Fibroblast of lung (primary cell): ENCODE measurements at regions not wholly inside any gene's neighbourhood (a gene's known extent, or its start where the extent isn't known, plus 50 kb on each side); places are given as distances from the start of the nearest gene placed in this dataset.

Source experiments
- DNase-seq, 2 donors: peaks; one replicate each; pipeline versions ENCODE4 v3.0.0 to v3.0.0-alpha.2; 2010; ENCODE audit warnings: low read depth in 2 of 2
- H2AFZ ChIP-seq: 2 replicates; pipeline ENCODE4 v1.5.1; 2012; ENCODE audit warnings: low read length, control low read depth, inconsistent platforms
- H3K27ac ChIP-seq: 2 replicates; pipeline ENCODE4 v1.5.1; 2011; ENCODE audit warnings: low read length, control low read depth; ENCODE audit not compliant: insufficient read depth
- H3K27me3 ChIP-seq: 2 replicates; pipeline ENCODE4 v1.5.1; 2011; ENCODE audit warnings: mild to moderate bottlenecking, low read length; ENCODE audit not compliant: control insufficient read depth, insufficient read depth
- H3K36me3 ChIP-seq: 2 replicates; pipeline ENCODE4 v1.5.1; 2011; ENCODE audit warnings: low read length; ENCODE audit not compliant: control insufficient read depth, insufficient read depth
- H3K4me1 ChIP-seq: 2 replicates; pipeline ENCODE4 v1.5.1; 2011; ENCODE audit warnings: low read length; ENCODE audit not compliant: control insufficient read depth, insufficient read depth; ENCODE audit errors: extremely low read depth
- H3K4me2 ChIP-seq: 2 replicates; pipeline ENCODE4 v1.5.1; 2011; ENCODE audit warnings: low read length, control low read depth; ENCODE audit not compliant: insufficient read depth; ENCODE audit errors: extremely low read depth
- H3K4me3 ChIP-seq, 4 experiments: fragments of 200-600 bp in 1 of 4; sonication (generic) in 1 of 4; replicated peaks in 1 of 4; 2 replicates each; pipeline ENCODE4 v1.5.1; 2011 to 2016; ENCODE audit warnings: low read length in 4 of 4, low read depth in 3 of 4, mild to moderate bottlenecking in 3 of 4, control low read depth in 2 of 4, inconsistent platforms in 1 of 4, mixed read lengths in 1 of 4; ENCODE audit not compliant: insufficient read depth in 1 of 4; ENCODE audit errors: control extremely low read depth in 1 of 4
- H3K79me2 ChIP-seq: 2 replicates; pipeline ENCODE4 v1.5.1; 2012; ENCODE audit warnings: mild to moderate bottlenecking, low read length, inconsistent platforms; ENCODE audit not compliant: control insufficient read depth, insufficient read depth
- H3K9ac ChIP-seq: 2 replicates; pipeline ENCODE4 v1.5.1; 2011; ENCODE audit warnings: mild to moderate bottlenecking, low read length, control low read depth; ENCODE audit not compliant: insufficient read depth
- H3K9me3 ChIP-seq: 2 replicates; pipeline ENCODE4 v1.5.1; 2012; ENCODE audit warnings: low read depth, low read length; ENCODE audit not compliant: control insufficient read depth, insufficient read depth
- H4K20me1 ChIP-seq: 2 replicates; pipeline ENCODE4 v1.5.1; 2011; ENCODE audit warnings: low read length; ENCODE audit not compliant: control insufficient read depth, insufficient read depth; ENCODE audit errors: extremely low read depth
- EZH2 ChIP-seq: IDR thresholded peaks from 2 replicates; pipeline ENCODE4 v1.5.1; 2012; ENCODE audit warnings: low read length, control low read depth, mild to moderate bottlenecking; ENCODE audit errors: missing control alignments
- TF ChIP-seq, protein P1 (sequence below), 2 donors: IDR thresholded peaks in 1 of 2; conservative IDR thresholded peaks in 1 of 2; 1 replicate in 1 of 2; 2 replicates in 1 of 2; pipeline ENCODE4 v1.5.1; 2011 to 2012; ENCODE audit warnings: low read length in 2 of 2, control low read depth in 1 of 2, inconsistent platforms in 1 of 2, low read depth in 1 of 2, mild to moderate bottlenecking in 1 of 2

DNA sequence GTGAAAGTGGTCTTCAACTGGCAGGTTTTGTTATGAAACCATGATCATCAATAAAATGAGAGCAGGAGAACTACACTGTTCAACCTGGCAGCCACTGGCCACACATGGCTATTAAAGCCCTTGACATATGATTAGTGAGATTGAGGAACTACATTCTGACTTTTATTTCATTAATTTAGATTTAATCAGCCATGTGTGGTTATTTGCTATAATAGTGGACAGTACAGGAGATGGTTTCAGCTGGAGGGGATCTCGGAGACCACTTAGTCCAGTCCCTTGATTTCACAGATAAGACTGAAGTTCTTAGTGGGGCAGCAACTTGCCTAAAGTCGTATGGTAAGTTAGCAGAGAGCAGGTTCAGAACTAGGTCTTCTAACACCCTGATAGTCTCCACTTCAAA is 111.7 kb upstream of the BMPER start:
- Histone ChIP-seq H3K4me2 (no peak overlapping the region), H3K9ac (no peak overlapping the region), H2AFZ (no peak overlapping the region), H4K20me1 (no peaks in the 10 kb centered on the region), H3K4me3 (no peak overlapping the region), H3K36me3 (no peaks in the 10 kb centered on the region), H3K79me2 (no peaks in the 10 kb centered on the region), H3K27ac (no peak overlapping the region), H3K4me1 (no peaks in the 10 kb centered on the region), H3K9me3 (no peaks in the 10 kb centered on the region), H3K27me3 (no peaks in the 10 kb centered on the region)
- TF ChIP-seq EZH2 = no peak
- TF ChIP-seq, protein P1, sequence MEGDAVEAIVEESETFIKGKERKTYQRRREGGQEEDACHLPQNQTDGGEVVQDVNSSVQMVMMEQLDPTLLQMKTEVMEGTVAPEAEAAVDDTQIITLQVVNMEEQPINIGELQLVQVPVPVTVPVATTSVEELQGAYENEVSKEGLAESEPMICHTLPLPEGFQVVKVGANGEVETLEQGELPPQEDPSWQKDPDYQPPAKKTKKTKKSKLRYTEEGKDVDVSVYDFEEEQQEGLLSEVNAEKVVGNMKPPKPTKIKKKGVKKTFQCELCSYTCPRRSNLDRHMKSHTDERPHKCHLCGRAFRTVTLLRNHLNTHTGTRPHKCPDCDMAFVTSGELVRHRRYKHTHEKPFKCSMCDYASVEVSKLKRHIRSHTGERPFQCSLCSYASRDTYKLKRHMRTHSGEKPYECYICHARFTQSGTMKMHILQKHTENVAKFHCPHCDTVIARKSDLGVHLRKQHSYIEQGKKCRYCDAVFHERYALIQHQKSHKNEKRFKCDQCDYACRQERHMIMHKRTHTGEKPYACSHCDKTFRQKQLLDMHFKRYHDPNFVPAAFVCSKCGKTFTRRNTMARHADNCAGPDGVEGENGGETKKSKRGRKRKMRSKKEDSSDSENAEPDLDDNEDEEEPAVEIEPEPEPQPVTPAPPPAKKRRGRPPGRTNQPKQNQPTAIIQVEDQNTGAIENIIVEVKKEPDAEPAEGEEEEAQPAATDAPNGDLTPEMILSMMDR (conservative IDR thresholded peaks at IDR 0.05 in 1 of 2, IDR thresholded peaks at IDR 0.05 in 1 of 2; ENCODE audit: low read depth in 1 of 2, low read length in 2 of 2) = no peak
- DNase-seq = no peak

DNA sequence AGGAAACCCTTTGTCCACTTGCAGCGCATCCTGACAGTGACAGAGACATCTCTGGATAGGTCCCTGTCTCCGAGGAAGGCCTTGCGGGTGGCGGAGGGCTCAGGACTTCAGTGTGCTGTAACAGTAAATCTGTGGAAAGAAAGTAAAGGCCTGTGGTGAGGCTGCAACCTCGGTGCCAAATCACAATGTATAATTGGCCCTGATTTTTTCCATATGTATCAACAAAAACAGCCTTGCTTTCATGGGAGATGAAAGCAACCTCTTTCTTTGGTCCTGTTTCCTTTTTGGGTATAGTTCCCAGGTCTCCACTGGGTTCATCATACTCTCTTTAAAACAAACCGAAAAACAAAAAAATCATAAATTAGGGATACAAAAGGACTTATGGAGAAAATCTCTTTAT is 110.9 kb upstream of the BMPER start:
- no peak overlapping the region for H3K27ac ChIP-seq
- TF ChIP-seq EZH2 = no peak
- TF ChIP-seq, protein P1 (conservative IDR thresholded peaks at IDR 0.05 in 1 of 2, IDR thresholded peaks at IDR 0.05 in 1 of 2; ENCODE audit: low read depth in 1 of 2, low read length in 2 of 2) = no peak
- H3K4me1 ChIP-seq = no peaks in the 10 kb centered on the region
- H3K4me2 ChIP-seq = no peak overlapping the region
- DNase-seq = no peak
- no peaks in the 10 kb centered on the region for H3K27me3 ChIP-seq
- H3K79me2 ChIP-seq = no peaks in the 10 kb centered on the region
- no peaks in the 10 kb centered on the region for H3K36me3 ChIP-seq
- no peaks in the 10 kb centered on the region for H4K20me1 ChIP-seq
- H3K9ac ChIP-seq = no peak overlapping the region
- H2AFZ ChIP-seq = no peak overlapping the region
- H3K9me3 ChIP-seq = no peaks in the 10 kb centered on the region
- H3K4me3 ChIP-seq = no peak overlapping the region

DNA sequence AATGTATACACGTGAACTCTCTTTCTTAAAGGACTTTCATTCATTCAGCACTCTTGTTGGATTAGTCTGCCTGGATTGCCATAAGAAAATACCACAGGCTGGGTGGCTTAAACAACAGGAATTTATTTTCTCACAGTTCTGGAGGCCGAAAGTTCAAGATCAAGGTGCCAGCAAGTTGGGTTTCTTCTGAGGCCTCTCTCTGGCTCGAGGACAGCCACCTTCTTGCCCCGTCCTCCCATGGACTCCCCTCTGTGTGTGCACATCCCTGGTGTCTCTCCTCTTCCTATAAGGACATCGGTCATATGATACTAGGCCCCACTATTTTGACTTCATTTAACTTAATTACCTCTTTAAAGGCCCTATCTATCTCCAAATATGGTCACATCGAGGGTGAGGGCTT is 110.4 kb upstream of the BMPER start:
- Histone ChIP-seq H3K4me3 (no peak overlapping the region), H3K4me1 (no peaks in the 10 kb centered on the region), H3K27ac (no peak overlapping the region), H3K27me3 (no peaks in the 10 kb centered on the region), H2AFZ (no peak overlapping the region), H3K36me3 (no peaks in the 10 kb centered on the region), H3K79me2 (no peaks in the 10 kb centered on the region), H4K20me1 (no peaks in the 10 kb centered on the region), H3K4me2 (no peak overlapping the region), H3K9ac (no peak overlapping the region), H3K9me3 (no peaks in the 10 kb centered on the region)
- no peak for DNase-seq
- no peak for TF ChIP-seq EZH2
- TF ChIP-seq, protein P1 (conservative IDR thresholded peaks at IDR 0.05 in 1 of 2, IDR thresholded peaks at IDR 0.05 in 1 of 2; ENCODE audit: low read depth in 1 of 2, low read length in 2 of 2) = no peak
